HG03135 (cell line): ENCODE measurements at regions not wholly inside any gene's neighbourhood (a gene's known extent, or its start where the extent isn't known, plus 50 kb on each side); places are given as distances from the start of the nearest gene placed in this dataset.

ENCODE experiments used
- ATAC-seq: cut with Tn5 transposase; IDR thresholded peaks from one replicate; pipeline ENCODE4 v1.9.1; 2021; ENCODE audit warnings: mild to moderate bottlenecking, moderate library complexity; ENCODE audit not compliant: unreplicated experiment

GRCh38 chr3:28726840-28727239 is 378.2 kb upstream of the AZI2 start:
- peak; percentile 84 for ATAC-seq

GRCh38 chr3:28727307-28727706 is 378.7 kb upstream of the AZI2 start:
- no peak for ATAC-seq

- no peak for ATAC-seq
Measured at GRCh38 chr3:28738425-28738824, 389.8 kb upstream of the AZI2 start.

- no peak for ATAC-seq
Measured at GRCh38 chr3:28739647-28740046, 391.0 kb upstream of the AZI2 start.

GRCh38 chr3:28743271-28743670 is 394.6 kb upstream of the AZI2 start:
- ATAC-seq = no peak

DNA sequence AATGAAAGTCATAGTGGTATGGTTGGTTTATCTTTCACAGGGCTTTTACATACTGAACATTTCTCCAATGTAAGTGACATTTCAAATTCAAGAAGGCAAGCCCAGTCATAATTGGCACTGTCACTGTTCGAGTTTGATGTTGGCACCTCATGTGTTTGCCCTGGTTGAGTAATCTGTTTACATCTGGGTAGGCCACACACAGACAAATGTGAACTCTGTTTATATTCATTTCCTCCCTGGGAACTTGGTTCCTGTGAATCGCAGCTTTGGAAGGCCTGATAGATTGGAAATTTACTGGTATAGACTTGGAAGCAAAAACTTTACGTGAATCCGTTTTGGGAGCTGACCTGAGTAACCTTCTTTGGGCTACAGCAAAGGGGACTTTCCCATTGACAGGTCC is 395.2 kb upstream of the AZI2 start:
- ATAC-seq = no peak

GRCh38 chr3:28745436-28745835 is 396.8 kb upstream of the AZI2 start:
- no peak for ATAC-seq

- ATAC-seq = no peak
Measured at GRCh38 chr3:28745916-28746617, 397.4 kb upstream of the AZI2 start.

DNA sequence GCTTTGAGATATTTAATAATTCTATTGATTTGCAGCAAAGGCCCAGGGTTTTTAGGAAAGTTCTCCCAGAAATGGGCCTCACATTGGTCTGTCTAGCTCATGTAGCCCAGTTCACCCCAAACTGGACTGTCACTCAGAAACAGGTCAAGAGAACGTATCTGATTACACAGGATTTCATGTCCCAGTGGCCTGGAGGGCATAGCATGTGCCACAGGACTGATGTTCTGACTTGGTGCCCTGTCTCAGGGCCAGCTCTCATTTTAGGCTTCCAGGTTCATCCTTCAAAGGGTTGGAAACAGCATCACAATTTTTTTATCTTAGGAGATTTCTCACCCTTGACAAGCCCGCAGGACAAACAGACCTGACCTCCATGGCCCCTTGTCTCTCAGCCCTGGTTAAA is 398.4 kb upstream of the AZI2 start:
- no peak for ATAC-seq

DNA sequence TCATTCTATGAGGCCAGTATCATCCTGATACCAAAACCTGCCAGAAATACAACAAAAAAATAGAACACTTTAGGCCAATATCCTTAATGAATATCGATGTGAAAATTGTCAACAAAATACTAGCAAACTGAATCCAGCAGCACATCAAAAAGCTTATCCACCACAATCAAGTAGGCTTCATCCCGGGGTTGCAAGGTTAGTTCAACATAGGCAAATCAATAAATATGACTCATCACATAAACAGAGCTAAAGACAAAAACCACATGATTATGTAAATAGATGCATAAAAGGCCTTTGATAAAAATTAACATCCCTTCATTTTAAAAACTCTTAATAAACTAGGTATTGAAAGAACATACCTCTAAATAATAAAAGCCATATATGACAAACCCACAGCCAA is 403.2 kb upstream of the AZI2 start:
- ATAC-seq = no peak

DNA sequence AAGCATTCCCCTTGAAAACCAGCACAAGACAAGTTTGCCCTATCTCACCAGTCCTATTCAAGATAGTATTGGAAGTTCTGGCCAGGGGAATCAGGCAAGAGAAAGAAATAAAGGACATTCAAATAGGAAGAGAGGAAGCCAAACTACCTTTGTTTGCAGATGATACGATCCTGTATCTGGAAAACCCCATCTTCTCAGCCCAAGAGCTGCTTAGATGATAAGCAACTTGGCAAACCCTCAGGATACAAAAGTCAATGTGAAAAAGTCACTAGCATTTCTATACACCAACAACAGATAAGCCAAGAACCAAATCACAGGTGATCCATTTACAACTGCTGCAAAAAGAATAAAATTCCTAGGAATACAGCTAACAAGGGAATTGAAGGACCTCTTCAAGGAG is 403.7 kb upstream of the AZI2 start:
- ATAC-seq = no peak

- no peak for ATAC-seq
Measured at GRCh38 chr3:28756056-28756455, 407.4 kb upstream of the AZI2 start.

DNA sequence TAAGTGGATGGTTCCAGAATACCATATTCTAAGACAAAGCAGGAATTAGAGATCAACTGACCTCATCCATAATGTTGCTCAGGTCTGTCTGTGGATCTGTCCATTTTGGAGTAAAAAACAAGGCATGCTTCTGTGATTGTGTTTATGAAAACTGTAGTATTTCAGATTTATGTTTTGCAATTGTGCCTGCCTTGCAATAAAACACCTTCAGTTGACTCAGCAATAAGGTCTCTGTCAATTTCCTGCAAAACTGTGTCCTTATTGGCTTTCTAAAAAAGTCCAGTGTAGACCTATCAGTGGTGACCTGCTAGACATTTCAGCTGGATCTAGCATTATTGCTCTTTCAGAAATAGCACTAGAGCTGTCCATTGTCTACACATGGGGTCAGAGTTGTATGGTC is 409.5 kb upstream of the AZI2 start:
- no peak for ATAC-seq

DNA sequence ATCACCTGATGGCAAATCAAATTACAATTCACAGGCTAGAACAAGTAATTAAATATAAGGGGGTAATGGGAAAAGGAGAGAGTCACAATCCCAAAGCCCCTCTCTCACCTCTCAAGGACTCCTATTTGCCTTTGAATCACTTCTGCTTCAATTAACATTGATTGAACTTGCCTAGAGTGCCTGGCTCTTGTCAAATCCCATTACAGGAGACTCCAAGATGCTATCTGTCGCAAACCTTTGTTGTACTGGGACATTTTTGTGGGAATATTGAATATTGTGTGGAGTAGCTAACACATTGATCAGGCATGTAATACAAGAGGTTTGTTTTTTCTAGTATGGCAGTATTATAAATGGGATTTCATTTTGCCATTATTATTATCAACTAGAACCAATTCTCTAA is 412.8 kb upstream of the AZI2 start:
- no peak for ATAC-seq

- ATAC-seq = no peak
Measured at GRCh38 chr3:28765194-28765593, 416.6 kb upstream of the AZI2 start.

DNA sequence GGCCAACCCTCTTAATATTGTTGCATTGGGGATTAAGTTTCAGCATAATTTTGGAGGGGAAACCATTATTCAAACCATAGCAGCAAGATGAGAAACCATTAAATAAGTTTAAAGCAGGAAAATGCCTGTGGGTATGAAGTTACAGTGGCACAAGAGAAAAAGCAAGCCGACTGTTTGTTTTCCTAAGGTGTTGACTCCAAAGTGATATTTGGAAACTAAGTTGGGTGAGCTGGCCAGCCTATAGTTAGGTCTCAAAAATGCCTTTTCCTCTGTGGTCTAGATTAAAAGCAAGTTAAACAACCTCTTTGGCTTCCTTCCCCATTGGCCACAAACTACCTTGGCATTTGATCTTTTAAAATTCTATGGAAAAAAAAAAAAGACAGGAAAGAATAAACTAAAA is 419.8 kb upstream of the AZI2 start:
- no peak for ATAC-seq

DNA sequence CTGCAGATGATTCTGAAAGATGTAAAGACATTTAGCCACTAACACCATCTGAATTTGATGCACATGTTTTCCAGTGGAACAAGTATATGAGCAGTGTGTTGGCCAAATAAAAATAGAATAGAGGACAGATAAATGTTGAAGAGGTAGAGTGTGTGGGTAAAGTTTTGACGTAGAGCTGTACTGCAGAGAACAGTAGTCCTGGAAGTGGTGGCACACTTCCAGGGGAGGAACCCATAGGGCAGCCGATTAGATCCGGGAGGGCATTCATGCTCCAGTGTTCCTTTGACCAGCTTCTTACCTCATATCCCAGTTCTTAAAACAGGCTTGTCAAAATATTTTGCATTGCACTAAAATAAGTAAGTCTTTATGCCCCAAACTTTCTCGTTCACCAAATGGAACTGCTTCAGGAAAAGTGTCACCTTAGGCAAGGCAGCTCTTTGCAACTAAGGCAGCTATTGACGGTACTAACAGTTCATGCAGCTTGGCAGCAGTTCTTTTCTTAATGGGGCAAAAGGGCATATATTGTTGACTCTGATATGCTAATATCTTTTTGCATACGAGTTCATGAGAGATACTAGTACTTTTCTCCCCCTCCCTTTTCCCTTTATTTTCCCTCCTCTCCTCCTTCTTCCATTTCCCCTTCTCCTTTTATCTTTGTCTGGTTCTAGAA is 429.3 kb upstream of the AZI2 start:
- no peak for ATAC-seq

DNA sequence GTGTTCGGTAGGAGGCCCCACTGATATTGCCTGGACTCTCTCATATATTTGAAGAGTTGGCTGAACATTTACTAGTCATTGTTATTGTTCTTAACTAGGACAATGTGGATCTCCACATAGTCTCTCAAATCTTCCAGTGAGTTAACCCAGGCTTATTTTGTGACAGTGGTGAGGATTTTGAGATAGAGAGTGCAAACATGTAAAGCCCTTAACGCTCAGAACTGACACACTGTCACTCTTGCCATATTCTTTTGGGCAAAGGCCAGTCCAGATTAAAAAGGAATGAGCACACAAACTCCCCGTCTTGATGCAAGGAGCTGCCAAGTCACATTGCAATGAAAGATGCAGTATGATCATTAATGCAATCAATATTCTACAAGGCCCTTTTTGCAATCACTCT is 431.9 kb upstream of the AZI2 start:
- ATAC-seq = no peak

DNA sequence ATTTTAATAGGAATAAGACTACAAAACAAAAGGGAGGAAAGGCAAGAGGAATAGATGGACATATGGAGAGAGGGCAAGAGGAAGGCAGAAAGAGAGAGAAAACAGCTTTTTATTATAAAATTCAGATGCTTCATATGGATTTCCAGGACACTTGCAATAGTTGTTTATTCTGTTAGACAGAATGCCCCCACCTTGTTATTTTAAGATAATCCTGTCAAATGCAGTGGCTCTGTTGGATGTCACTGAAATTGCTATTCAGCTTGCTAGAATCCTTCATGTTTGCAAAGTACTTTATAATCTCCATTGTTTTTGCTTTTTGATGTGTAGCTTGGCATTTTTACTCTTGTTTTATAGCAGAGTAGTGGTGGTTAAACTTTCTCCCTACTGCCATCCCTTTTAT is 432.4 kb upstream of the AZI2 start:
- ATAC-seq = no peak

DNA sequence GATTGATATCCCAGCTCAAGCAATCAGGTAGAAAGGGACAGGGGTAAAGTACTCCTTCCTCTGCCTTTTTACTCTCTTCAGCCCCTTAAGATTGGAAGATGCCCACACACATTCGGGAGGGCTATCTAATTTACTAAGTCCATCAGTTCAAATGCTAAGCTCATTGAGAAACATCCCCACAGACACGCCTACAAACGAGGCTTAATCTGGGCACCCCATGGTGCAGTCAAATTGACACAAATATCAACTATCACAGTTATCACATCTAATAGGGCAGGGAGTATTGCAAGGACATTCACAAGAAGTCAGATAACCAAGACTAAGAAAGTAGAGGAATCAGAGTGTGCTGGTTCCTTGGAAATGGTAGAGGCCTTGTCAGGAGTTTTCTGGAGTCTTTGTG is 437.8 kb upstream of the AZI2 start:
- no peak for ATAC-seq

GRCh38 chr3:28788571-28788970 is 439.9 kb upstream of the AZI2 start:
- no peak for ATAC-seq

GRCh38 chr3:28791713-28792255 is 443.2 kb upstream of the AZI2 start:
- no peak for ATAC-seq

DNA sequence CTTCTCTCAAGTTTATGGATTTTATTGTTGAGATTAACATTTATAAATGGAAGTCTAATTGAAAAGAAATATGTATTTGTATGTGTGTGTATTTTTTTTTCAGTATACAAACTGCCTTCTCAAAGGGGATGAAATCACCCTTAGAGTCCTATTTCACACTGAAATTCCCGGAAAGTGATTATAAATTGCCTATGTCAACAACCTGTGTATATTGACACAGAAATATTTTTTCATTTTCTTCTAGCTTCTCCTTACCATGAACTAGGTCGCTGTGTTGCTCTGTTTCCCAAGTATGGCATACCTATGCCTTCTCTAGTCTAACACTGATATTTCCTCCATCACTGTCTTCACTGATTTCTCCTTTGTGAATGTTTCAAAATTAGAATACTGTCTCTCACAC is 444.0 kb upstream of the AZI2 start:
- ATAC-seq = no peak
